ENCODE measurements at regions not wholly inside any gene's neighbourhood (a gene's known extent, or its start where the extent isn't known, plus 50 kb on each side); places are given as distances from the start of the nearest gene placed in this dataset.
"Not testable (repeated sequence)": the region's sequence is repeated elsewhere in the genome, so short reads cannot be mapped to it uniquely, and the experiment has no call there.

DNA sequence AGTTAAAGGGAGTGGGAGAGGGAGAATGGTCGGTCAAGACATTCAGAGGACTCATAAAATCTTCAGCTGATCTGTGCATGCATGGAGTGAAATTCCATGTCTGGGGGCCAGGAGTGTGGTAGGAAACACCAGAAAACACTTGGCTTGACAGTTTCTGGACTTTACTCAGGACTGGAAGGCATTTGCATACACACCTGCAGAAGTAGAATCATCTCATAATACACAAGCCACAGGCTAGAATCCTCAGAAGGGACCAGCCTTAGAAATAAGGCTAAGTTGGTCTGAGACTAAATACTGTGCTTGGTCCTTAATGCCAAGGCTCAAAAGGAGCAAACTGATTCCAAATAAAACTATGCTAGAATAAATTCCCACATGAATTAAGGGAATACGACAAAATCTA lies 328.1 kb upstream of the KITLG start:
- no peaks in the 10 kb centered on the region for H3K9me3 ChIP-seq (ENCODE audit: control insufficient read depth in 1 of 2, low read length in 2 of 2)
- Mint-ChIP-seq H3K4me1 (no peaks in the 10 kb centered on the region), H3K36me3 (peaks cover 0 to 2% of the 10 kb centered on the region in 2 donors), H3K9me3 (peaks cover 0 to 14% (median 9%) of the 10 kb centered on the region in 8 donors), H3K4me3 (no peak overlapping the region), H3K27me3 (peaks cover 0 to 3% of the 10 kb centered on the region in 2 donors), H3K27ac (no peak overlapping the region)
- no peaks in the 10 kb centered on the region for H3K36me3 ChIP-seq (ENCODE audit: insufficient read depth, low read length)
- intact Hi-C loops (cut with micrococcal nuclease): no loop called here
- CTCF ChIA-PET (ENCODE audit: partially characterized antibody): no interaction called here
- H3K4me1 ChIP-seq (ENCODE audit: insufficient read depth, low read length): no peaks in the 10 kb centered on the region
- no peak overlapping the region for H3K27ac ChIP-seq (ENCODE audit: low read depth, low read length)
- POLR2A ChIA-PET (ENCODE audit: partially characterized antibody): no interaction called here
- no peak for DNase-seq
- no peaks in the 10 kb centered on the region for H3K27me3 ChIP-seq (ENCODE audit: insufficient read depth, low read length)
- no peak overlapping the region for H3K4me3 ChIP-seq (ENCODE audit: low read length in 2 of 2)

- Histone ChIP-seq H3K4me3 (ENCODE audit: low read length in 2 of 2) (no peak overlapping the region), H3K9me3 (ENCODE audit: control insufficient read depth in 1 of 2, low read length in 2 of 2) (no peaks in the 10 kb centered on the region), H3K36me3 (ENCODE audit: insufficient read depth, low read length) (no peaks in the 10 kb centered on the region), H3K4me1 (ENCODE audit: insufficient read depth, low read length) (no peaks in the 10 kb centered on the region), H3K27me3 (ENCODE audit: insufficient read depth, low read length) (no peaks in the 10 kb centered on the region), H3K27ac (ENCODE audit: low read depth, low read length) (no peak overlapping the region)
- H3K36me3 Mint-ChIP-seq: no peaks in the 10 kb centered on the region
- no peaks in the 10 kb centered on the region for H3K4me1 Mint-ChIP-seq
- intact Hi-C loops (cut with micrococcal nuclease): no loop called here
- no peak for DNase-seq
- H3K27me3 Mint-ChIP-seq: peaks cover 0 to 3% of the 10 kb centered on the region in 2 donors
- no peak overlapping the region for H3K4me3 Mint-ChIP-seq
- H3K9me3 Mint-ChIP-seq: peaks cover 0 to 5% (median under 1%) of the 10 kb centered on the region in 8 donors
- POLR2A ChIA-PET (ENCODE audit: partially characterized antibody): no interaction called here
- CTCF ChIA-PET (ENCODE audit: partially characterized antibody): no interaction called here
- no peak overlapping the region for H3K27ac Mint-ChIP-seq
Measured at GRCh38 chr12:88904705-88905104, 324.4 kb upstream of the KITLG start.

- Histone ChIP-seq H3K27me3 (ENCODE audit: insufficient read depth, low read length) (no peaks in the 10 kb centered on the region), H3K36me3 (ENCODE audit: insufficient read depth, low read length) (no peaks in the 10 kb centered on the region), H3K4me3 (ENCODE audit: low read length in 2 of 2) (no peak overlapping the region), H3K27ac (ENCODE audit: low read depth, low read length) (no peak overlapping the region), H3K9me3 (ENCODE audit: control insufficient read depth in 1 of 2, low read length in 2 of 2) (no peaks in the 10 kb centered on the region), H3K4me1 (ENCODE audit: insufficient read depth, low read length) (no peaks in the 10 kb centered on the region)
- Mint-ChIP-seq H3K4me1 (no peaks in the 10 kb centered on the region), H3K36me3 (no peaks in the 10 kb centered on the region), H3K9me3 (peaks cover 0 to 5% (median 0%) of the 10 kb centered on the region in 8 donors), H3K27me3 (peaks cover 0 to 3% of the 10 kb centered on the region in 2 donors), H3K27ac (no peak overlapping the region), H3K4me3 (no peak overlapping the region)
- ChIA-PET CTCF (ENCODE audit: partially characterized antibody) (no interaction called here), POLR2A (ENCODE audit: partially characterized antibody) (no interaction called here)
- DNase-seq: no peak
- intact Hi-C loops (cut with micrococcal nuclease): no loop called here
Measured at GRCh38 chr12:88903333-88903732, 323.1 kb upstream of the KITLG start.

GRCh38 chr12:88897723-88898122 lies 317.5 kb upstream of the KITLG start:
- Mint-ChIP-seq H3K4me3 (no peak overlapping the region), H3K36me3 (no peaks in the 10 kb centered on the region), H3K4me1 (no peaks in the 10 kb centered on the region), H3K9me3 (no peaks in the 10 kb centered on the region), H3K27ac (no peak overlapping the region), H3K27me3 (peaks cover 1 to 6% of the 10 kb centered on the region in 2 donors)
- no peak overlapping the region for H3K27ac ChIP-seq (ENCODE audit: low read depth, low read length)
- no peaks in the 10 kb centered on the region for H3K36me3 ChIP-seq (ENCODE audit: insufficient read depth, low read length)
- no peaks in the 10 kb centered on the region for H3K9me3 ChIP-seq (ENCODE audit: control insufficient read depth in 1 of 2, low read length in 2 of 2)
- no peak overlapping the region for H3K4me3 ChIP-seq (ENCODE audit: low read length in 2 of 2)
- intact Hi-C loops (cut with micrococcal nuclease): no loop called here
- CTCF ChIA-PET (ENCODE audit: partially characterized antibody): no interaction called here
- H3K4me1 ChIP-seq (ENCODE audit: insufficient read depth, low read length): no peaks in the 10 kb centered on the region
- H3K27me3 ChIP-seq (ENCODE audit: insufficient read depth, low read length): no peaks in the 10 kb centered on the region
- POLR2A ChIA-PET (ENCODE audit: partially characterized antibody): no interaction called here
- no peak for DNase-seq

DNA sequence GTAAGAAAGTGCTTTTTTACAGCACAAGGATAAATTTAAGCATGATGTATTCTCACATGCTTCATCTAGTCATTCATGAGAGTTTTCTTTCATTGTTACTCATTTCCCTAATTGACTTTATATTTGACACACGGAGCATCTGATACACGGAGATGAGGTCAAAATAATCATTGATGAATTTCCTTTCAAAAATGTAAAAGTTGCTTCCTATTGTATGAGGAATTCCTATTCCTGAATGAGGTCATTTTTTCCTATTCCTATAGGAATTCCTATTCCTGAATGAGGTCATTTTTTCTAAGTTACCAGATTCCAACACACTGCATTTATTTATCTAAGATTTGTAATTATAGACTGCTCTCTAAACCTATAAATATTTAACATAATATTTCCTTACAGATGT lies 316.7 kb upstream of the KITLG start:
- Histone ChIP-seq H3K4me3 (ENCODE audit: low read length in 2 of 2) (no peak overlapping the region), H3K9me3 (ENCODE audit: control insufficient read depth in 1 of 2, low read length in 2 of 2) (no peaks in the 10 kb centered on the region), H3K27ac (ENCODE audit: low read depth, low read length) (no peak overlapping the region), H3K4me1 (ENCODE audit: insufficient read depth, low read length) (no peaks in the 10 kb centered on the region), H3K27me3 (ENCODE audit: insufficient read depth, low read length) (no peaks in the 10 kb centered on the region), H3K36me3 (ENCODE audit: insufficient read depth, low read length) (no peaks in the 10 kb centered on the region)
- DNase-seq: no peak
- no peak overlapping the region for H3K27ac Mint-ChIP-seq
- H3K4me1 Mint-ChIP-seq: no peaks in the 10 kb centered on the region
- CTCF ChIA-PET (ENCODE audit: partially characterized antibody): no interaction called here
- peaks cover 1 to 6% of the 10 kb centered on the region in 2 donors for H3K27me3 Mint-ChIP-seq
- H3K4me3 Mint-ChIP-seq: no peak overlapping the region
- no peaks in the 10 kb centered on the region for H3K9me3 Mint-ChIP-seq
- POLR2A ChIA-PET (ENCODE audit: partially characterized antibody): no interaction called here
- no peaks in the 10 kb centered on the region for H3K36me3 Mint-ChIP-seq
- intact Hi-C loops (cut with micrococcal nuclease): no loop called here

DNA sequence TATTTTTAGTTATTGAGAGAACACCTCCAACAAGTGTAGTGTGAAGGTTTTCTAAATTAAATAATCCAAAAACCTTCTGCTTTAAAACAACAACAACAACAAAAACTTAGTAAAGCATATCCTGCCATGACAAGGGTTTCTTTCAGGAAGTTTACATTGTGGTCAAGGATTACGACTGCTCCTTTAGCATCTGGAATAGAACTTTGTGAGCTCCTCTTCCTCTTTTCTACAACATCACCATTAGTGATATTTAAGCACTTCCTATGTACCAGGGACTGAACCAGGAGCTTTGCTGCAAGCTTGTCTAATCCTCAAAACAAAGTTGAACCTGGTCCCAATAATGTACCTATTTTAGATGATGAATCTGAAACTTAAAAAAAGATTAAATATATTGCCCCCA lies 315.4 kb upstream of the KITLG start:
- no peak overlapping the region for H3K4me3 Mint-ChIP-seq
- Histone ChIP-seq H3K27me3 (ENCODE audit: insufficient read depth, low read length) (no peaks in the 10 kb centered on the region), H3K4me3 (ENCODE audit: low read length in 2 of 2) (no peak overlapping the region), H3K4me1 (ENCODE audit: insufficient read depth, low read length) (no peaks in the 10 kb centered on the region), H3K27ac (ENCODE audit: low read depth, low read length) (no peak overlapping the region), H3K36me3 (ENCODE audit: insufficient read depth, low read length) (no peaks in the 10 kb centered on the region), H3K9me3 (ENCODE audit: control insufficient read depth in 1 of 2, low read length in 2 of 2) (no peaks in the 10 kb centered on the region)
- no peaks in the 10 kb centered on the region for H3K36me3 Mint-ChIP-seq
- intact Hi-C loops (cut with micrococcal nuclease): no loop called here
- POLR2A ChIA-PET (ENCODE audit: partially characterized antibody): no interaction called here
- peaks cover 1 to 6% of the 10 kb centered on the region in 2 donors for H3K27me3 Mint-ChIP-seq
- peaks cover 0 to 2% (median 0%) of the 10 kb centered on the region in 8 donors for H3K9me3 Mint-ChIP-seq
- no peaks in the 10 kb centered on the region for H3K4me1 Mint-ChIP-seq
- DNase-seq: no peak
- no peak overlapping the region for H3K27ac Mint-ChIP-seq
- CTCF ChIA-PET (ENCODE audit: partially characterized antibody): no interaction called here

DNA sequence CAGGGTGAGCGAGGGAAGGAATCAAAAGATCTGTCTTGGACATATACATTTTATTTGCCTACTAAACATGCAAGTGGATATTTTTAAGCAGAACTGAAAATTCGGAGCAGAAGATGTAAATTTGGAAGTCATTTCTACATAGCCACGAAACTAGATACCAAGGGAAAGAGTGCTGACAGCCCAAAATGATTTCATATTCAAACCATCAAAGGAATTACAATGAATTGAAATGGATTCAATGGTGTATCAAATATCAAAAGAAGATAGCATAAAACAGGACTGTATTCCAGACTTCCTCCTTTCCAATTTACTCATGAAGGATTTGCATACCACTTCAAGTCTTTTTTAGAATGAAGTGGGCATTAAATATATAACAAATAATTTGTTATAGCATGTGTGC lies 313.5 kb upstream of the KITLG start:
- Histone ChIP-seq H3K36me3 (ENCODE audit: insufficient read depth, low read length) (no peaks in the 10 kb centered on the region), H3K4me3 (ENCODE audit: low read length in 2 of 2) (no peak overlapping the region), H3K27ac (ENCODE audit: low read depth, low read length) (no peak overlapping the region), H3K9me3 (ENCODE audit: control insufficient read depth in 1 of 2, low read length in 2 of 2) (no peaks in the 10 kb centered on the region), H3K4me1 (ENCODE audit: insufficient read depth, low read length) (no peaks in the 10 kb centered on the region), H3K27me3 (ENCODE audit: insufficient read depth, low read length) (no peaks in the 10 kb centered on the region)
- intact Hi-C loops (cut with micrococcal nuclease): no loop called here
- no peaks in the 10 kb centered on the region for H3K4me1 Mint-ChIP-seq
- H3K36me3 Mint-ChIP-seq: no peaks in the 10 kb centered on the region
- H3K27ac Mint-ChIP-seq: no peak overlapping the region
- no peak for DNase-seq
- CTCF ChIA-PET (ENCODE audit: partially characterized antibody): no interaction called here
- POLR2A ChIA-PET (ENCODE audit: partially characterized antibody): no interaction called here
- H3K9me3 Mint-ChIP-seq: peaks cover 0 to 2% (median 0%) of the 10 kb centered on the region in 8 donors
- H3K27me3 Mint-ChIP-seq: peaks cover 1 to 6% of the 10 kb centered on the region in 2 donors
- H3K4me3 Mint-ChIP-seq: no peak overlapping the region

DNA sequence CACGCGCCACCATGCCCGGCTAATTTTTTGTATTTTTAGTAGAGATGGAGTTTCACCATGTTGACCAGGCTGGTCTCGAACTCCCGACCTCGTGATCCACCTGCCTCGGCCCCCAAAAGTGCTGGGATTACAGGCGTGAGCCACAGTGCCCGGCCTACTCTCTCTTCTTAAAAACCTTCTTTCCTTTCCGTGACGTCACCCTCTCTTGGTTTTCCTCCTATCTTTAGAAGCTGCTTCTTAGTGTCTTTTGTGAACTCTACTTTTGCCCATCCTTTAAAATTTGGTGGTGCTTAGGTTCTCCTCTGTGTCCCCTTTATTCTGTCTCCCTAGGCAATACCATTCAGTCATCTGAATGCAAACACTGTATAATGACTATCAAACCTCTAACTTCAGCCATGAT lies 311.2 kb upstream of the KITLG start:
- POLR2A ChIA-PET (ENCODE audit: partially characterized antibody); H3K4me1 ChIP-seq (ENCODE audit: insufficient read depth, low read length); H3K36me3 Mint-ChIP-seq: not testable (repeated sequence)

More for the DNA sequence above, 311.2 kb upstream of the KITLG start:
- peak overlapping the region in 1 of 7 donors; percentile 25 for H3K27ac Mint-ChIP-seq
- H3K27me3 Mint-ChIP-seq; H3K4me3 ChIP-seq (ENCODE audit: low read length in 2 of 2); H3K4me1 Mint-ChIP-seq; intact Hi-C loops (cut with micrococcal nuclease); DNase-seq; H3K27ac ChIP-seq (ENCODE audit: low read depth, low read length); H3K4me3 Mint-ChIP-seq; H3K27me3 ChIP-seq (ENCODE audit: insufficient read depth, low read length); H3K36me3 ChIP-seq (ENCODE audit: insufficient read depth, low read length); H3K9me3 Mint-ChIP-seq; CTCF ChIA-PET (ENCODE audit: partially characterized antibody); H3K9me3 ChIP-seq (ENCODE audit: control insufficient read depth in 1 of 2, low read length in 2 of 2): not testable (repeated sequence)

All from CD4-positive, alpha-beta memory T cell (primary cell).